NCI-H1694 treated with DMSO at 0.1 percent for 48 hours (cell line): ENCODE measurements at regions not wholly inside any gene's neighbourhood (a gene's known extent, or its start where the extent isn't known, plus 50 kb on each side); places are given as distances from the start of the nearest gene placed in this dataset.
"Not testable (repeated sequence)": the region's sequence is repeated elsewhere in the genome, so short reads cannot be mapped to it uniquely, and the experiment has no call there.

Experiments
- DNase-seq: peaks from one replicate; lab custom pipeline; 2025; lab: John Stamatoyannopoulos, UW

- no peak for DNase-seq
Measured at GRCh38 chr1:198809247-198809646, 170.4 kb downstream of the PTPRC start.

- no peak for DNase-seq
Measured at GRCh38 chr1:198811449-198811848, 172.6 kb downstream of the PTPRC start.

- no peak for DNase-seq
Measured at GRCh38 chr1:198823626-198824025, 184.8 kb downstream of the PTPRC start.

GRCh38 chr1:198825254-198825653, 186.4 kb downstream of the PTPRC start:
- DNase-seq: no peak

DNA sequence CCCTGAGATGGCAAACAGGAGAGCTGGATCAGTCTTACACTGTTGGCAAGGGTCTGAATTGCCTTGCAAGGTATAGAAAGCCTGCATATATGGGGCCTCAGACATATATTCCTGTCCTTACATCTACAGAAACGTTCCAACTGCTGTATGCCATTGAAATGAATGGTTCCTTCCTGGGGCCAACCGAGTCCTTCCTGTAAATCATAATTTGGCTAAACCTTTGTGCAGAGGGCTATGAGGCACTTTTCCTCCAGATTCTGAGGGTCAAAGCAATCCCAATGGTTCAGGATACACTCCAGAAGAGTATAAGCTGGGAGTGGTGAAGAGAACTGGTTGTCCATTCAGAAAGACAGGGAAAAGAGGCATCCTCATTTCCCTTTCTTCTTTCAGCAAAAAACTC, 190.5 kb downstream of the PTPRC start:
- DNase-seq: no peak

DNA sequence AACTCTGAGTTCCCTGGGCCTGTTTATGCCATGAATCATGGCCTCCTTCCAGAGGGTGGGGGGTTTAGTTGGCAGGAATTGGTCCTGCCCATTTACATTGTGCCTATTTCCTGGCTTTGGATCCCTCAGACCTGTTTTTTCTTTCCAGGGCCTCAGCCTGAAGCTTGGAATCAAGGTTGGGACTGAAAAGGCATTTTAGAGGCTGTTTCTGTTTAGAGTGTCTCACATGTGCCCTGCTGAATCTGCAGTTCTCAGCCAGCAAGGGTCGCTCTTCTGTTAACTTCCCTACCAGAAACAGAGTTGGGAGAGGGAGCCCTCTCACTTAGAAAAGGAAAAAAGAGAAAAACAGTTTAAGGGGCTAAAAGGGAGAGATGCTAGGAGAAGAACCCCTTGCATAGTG, 191.1 kb downstream of the PTPRC start:
- DNase-seq: no peak

DNA sequence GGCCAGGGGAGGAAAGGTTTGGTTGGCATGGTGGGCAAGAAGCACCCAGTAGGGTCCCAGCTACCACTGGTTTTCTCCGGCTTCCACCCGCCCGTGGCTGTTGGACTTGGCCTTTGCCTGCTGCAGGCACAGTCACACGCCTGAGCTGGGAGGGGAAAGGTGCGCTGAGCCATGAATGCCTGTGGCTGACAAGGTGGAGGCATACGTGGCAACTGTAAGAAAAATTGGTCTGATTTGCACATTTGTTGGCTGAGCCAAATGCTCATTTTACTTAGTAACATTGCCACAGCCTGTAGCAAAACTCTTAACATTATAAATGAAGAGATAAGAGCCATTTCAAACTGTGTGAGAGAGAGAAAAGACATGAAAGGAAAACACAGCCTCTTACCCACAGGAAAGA, 191.6 kb downstream of the PTPRC start:
- no peak for DNase-seq

GRCh38 chr1:198833706-198834503, 195.1 kb downstream of the PTPRC start:
- DNase-seq: no peak

DNA sequence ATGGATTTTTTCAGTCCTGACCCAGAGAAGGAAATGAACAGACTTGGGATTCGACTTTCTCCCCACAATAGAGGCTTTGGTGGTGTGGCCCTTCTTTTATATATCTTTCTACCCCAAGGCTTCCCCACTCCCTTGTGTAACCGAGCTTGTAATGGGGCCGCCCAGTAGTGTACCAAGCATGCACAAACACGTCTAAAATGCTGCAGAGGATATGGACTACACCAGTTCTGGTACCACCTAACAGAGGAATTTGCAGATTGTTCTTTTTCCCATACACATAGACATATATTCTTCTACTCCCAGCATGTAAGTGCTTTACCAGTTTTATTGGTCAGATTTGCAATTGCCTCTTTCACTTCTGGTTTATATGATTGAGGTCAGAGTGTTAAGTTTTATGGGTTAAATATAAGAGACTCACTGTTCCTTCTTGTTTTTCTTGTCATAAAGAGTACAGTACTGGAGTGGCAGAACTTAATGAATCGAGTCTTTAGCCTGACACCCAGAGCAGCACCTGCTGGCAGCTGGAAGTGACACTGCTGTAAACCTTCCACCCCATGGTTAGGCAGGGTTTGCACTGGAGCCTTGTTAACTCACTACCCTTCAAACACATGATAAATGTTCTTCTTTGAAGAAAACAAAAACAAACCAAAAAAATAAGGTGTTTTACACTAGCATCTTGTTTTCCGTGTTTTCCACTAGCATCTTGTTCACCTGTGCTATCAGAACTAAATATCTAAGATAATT, 198.6 kb downstream of the PTPRC start:
- DNase-seq: no peak

GRCh38 chr1:198838022-198838342, 199.1 kb downstream of the PTPRC start:
- no peak for DNase-seq

DNA sequence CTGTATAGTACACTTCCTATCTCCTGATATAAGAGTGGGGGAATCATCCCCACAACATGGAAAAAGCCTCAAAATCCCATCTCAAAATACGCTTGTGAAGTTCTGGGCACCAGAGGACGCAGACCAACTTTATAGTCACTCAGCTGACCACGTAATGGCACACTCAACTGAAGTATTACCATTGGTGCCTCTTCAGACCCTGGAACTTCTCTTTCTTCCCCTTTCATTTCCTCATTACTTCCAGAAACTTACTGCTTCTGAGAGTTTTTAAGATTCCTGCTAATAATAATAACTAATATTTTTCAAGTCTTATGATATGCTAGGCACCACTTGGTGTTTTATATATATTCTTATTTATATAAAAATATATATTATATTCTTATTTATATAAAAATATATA, 202.6 kb downstream of the PTPRC start:
- no peak for DNase-seq

DNA sequence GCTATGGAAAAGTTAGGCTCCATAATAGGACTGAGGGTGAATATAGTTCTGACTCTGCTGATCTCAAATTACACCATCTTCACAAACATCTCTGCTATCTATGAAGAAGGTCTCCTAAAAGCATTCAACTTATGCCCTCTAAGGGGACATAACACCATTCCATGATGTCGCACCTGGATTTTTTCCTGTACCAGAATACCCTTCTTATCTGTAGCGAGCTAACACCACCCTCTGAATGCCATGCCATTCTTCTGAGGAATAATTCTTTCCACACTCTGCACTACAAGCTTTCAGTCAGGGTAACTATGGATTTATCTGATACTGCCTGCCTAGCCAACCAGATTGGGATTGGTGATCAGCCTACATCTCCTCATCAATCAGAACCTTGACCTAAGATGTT, 203.8 kb downstream of the PTPRC start:
- no peak for DNase-seq

GRCh38 chr1:198845271-198845670, 206.4 kb downstream of the PTPRC start:
- DNase-seq: no peak

DNA sequence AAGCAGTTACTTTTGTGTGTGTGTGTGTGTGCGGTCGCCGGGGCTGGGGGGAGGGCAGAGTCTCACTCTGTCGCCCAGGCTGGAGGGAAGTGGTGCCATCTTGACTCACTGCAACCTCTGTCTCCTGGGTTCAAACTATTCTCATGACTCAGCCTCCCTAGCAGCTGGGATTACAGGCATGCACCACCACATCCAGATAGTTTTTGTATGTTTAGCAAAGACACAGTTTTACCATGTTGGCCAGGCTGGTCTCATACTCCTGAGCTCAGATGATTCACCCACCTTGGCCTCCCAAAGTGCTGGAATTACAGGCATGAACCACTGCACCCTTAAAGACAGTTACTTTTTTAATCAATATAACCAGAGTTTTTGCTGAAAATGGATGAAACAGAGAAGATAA, 207.0 kb downstream of the PTPRC start:
- no peak for DNase-seq

GRCh38 chr1:198846556-198846955, 207.7 kb downstream of the PTPRC start:
- DNase-seq: no peak

- DNase-seq: no peak
Measured at GRCh38 chr1:198848206-198848605, 209.4 kb downstream of the PTPRC start.

GRCh38 chr1:198848649-198849048, 209.8 kb downstream of the PTPRC start:
- DNase-seq: no peak

- DNase-seq: no peak
Measured at GRCh38 chr1:198849093-198849492, 210.3 kb downstream of the PTPRC start.

- no peak for DNase-seq
Measured at GRCh38 chr1:198850196-198850595, 211.4 kb downstream of the PTPRC start.

DNA sequence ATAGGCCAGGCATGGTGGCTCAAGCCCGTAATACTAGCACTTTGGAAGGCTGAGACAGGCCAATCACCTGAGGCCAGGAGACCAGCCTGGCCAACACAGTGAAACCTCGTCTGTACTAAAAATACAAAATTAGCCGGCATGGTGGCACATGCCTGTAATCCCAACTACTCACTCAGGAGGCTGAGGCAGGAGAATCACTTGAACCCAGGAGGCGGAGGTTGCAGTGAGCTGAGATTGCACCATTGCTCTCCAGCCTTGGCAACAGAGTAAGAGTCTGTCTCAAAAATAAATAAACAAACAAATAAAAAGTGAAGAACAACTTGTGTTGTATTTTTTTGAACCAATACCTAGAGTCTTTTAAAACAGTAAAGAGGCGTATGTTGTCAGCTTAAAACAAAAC, 212.1 kb downstream of the PTPRC start:
- not testable (repeated sequence) for DNase-seq

DNA sequence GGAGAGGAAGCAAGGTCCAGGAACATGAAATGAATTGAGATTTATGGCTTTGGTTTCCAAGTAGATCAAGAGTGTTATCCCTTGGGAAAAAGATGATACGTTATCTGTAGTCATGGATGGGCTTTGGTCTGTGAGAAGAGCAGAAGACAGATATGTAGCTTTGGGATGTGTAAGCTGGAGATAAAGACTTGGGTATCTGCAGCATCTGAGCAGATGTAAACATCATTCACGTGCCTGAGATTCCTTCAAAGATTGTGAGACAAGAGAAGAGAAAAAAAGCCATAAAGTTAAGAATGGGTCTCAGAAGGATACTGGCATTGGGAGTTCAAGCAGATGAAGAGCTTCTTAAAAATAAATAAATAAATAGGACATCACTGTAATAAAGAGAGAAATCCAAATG, 217.8 kb downstream of the PTPRC start:
- no peak for DNase-seq

DNA sequence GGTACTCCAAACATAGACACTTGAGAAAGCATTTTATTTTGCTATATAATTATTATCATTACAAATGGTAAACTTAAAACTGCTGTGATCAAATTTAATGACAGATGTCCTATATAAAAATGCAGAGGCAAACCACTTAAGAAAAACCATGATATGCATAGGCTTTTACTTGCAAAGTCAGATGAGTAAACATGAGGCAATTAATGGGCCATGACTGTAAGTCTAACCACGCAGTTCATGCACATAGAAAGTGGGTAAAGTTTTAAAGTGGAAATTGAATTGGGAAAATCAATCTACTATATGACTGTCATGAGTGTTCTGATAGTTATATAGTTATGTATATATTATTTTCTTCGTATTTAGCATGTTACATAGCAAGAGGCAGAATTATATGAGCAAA, 219.2 kb downstream of the PTPRC start:
- DNase-seq: no peak

DNA sequence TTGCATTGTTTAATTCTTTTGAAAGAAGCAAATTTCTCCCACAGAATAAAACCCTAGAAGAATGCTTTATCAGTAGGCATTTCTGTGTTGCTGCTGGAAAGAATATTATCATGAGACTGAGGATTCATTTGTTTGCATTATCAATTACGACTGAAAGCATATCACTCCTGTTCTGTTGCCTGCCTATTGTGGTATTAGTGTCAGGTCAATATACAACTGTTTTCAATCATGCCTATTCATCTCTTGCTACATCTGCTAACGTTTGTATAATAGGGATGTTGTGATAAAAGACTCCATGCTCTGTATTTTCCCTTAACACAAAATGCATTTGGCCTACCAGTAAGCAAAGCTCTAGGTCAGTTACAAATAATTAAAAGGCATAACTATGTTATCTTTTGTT, 221.5 kb downstream of the PTPRC start:
- no peak for DNase-seq

- no peak for DNase-seq
Measured at GRCh38 chr1:198861636-198862035, 222.8 kb downstream of the PTPRC start.
